PC-3 (cell line): ENCODE measurements at regions not wholly inside any gene's neighbourhood (a gene's known extent, or its start where the extent isn't known, plus 50 kb on each side); places are given as distances from the start of the nearest gene placed in this dataset.

Experiments
- ATAC-seq: fragments of 200-7000 bp; cut with Tn5 transposase; 2 replicates; pipeline ENCODE4 v1.9.1; 2020; ENCODE audit warnings: mild to moderate bottlenecking, moderate library complexity
- BruUV-seq: library from RNA; stranded (reverse); fragments of 400-500 nt; replicated peaks from 2 replicates; lab custom pipeline; 2021; lab: Mats Ljungman, UMichigan
- CTCF ChIA-PET: fragments of 300-600 bp; sonication (Branson Sonifier 250); formaldehyde crosslinking; loops from one replicate; lab custom pipeline; 2022; ENCODE audit warnings: antibody characterized with exemption; lab: Charles Lee
- POLR2A ChIA-PET: fragments of 300-600 bp; sonication (Branson Sonifier 250); formaldehyde crosslinking; loops from one replicate; lab custom pipeline; 2022; ENCODE audit warnings: antibody characterized with exemption; ENCODE audit not compliant: unreplicated experiment; lab: Charles Lee
- DNase-seq: peaks from one replicate; pipeline ENCODE4 v3.0.0-alpha.2; 2015
- H2AFZ ChIP-seq: fragments of 300-600 bp; sonication (generic); 2 replicates; pipeline ENCODE4 v1.6.0; 2016; ENCODE audit warnings: antibody characterized with exemption, low read length
- H3F3A ChIP-seq: fragments of 300-600 bp; sonication (generic); one replicate; pipeline ENCODE4 v1.6.0; 2017; ENCODE audit warnings: antibody characterized with exemption, low read length, control low read depth, mild to moderate bottlenecking; ENCODE audit not compliant: unreplicated experiment
- H3K27ac ChIP-seq: fragments of 300-600 bp; sonication (generic); 2 replicates; pipeline ENCODE4 v1.5.1; 2016; ENCODE audit warnings: mild to moderate bottlenecking, low read length
- H3K27me3 ChIP-seq: fragments of 300-600 bp; sonication (generic); 2 replicates; pipeline ENCODE4 v1.6.1; 2016; ENCODE audit warnings: low read length, mixed read lengths
- H3K36me3 ChIP-seq: fragments of 300-600 bp; sonication (generic); 2 replicates; pipeline ENCODE4 v1.6.1; 2016; ENCODE audit warnings: low read depth, mixed run types, low read length, mixed read lengths
- H3K4me1 ChIP-seq: fragments of 300-600 bp; sonication (generic); 2 replicates; pipeline ENCODE4 v1.5.1; 2016; ENCODE audit warnings: low read length; ENCODE audit not compliant: insufficient read depth
- H3K4me2 ChIP-seq: fragments of 300-600 bp; sonication (generic); 2 replicates; pipeline ENCODE4 v1.6.0; 2016; ENCODE audit warnings: low read length
- H3K4me3 ChIP-seq: fragments of 300-600 bp; sonication (generic); 2 replicates; pipeline ENCODE4 v1.5.1; 2016; ENCODE audit warnings: mild to moderate bottlenecking, low read length, mixed read lengths
- H3K79me2 ChIP-seq: fragments of 300-600 bp; sonication (generic); 2 replicates; pipeline ENCODE4 v1.6.1; 2017; ENCODE audit warnings: low read length, mixed read lengths
- H3K9ac ChIP-seq: fragments of 300-600 bp; sonication (generic); 2 replicates; pipeline ENCODE4 v1.6.0; 2016; ENCODE audit warnings: mild to moderate bottlenecking, low read length
- H3K9me2 ChIP-seq: fragments of 300-600 bp; sonication (generic); replicated peaks from 2 replicates; pipeline ENCODE4 v1.6.1; 2016; ENCODE audit warnings: mixed run types, low read length, mixed read lengths
- H3K9me3 ChIP-seq: fragments of 300-600 bp; sonication (generic); 2 replicates; pipeline ENCODE4 v1.6.1; 2016; ENCODE audit warnings: low read length, mixed read lengths
- H4K20me1 ChIP-seq: fragments of 300-600 bp; sonication (generic); 2 replicates; pipeline ENCODE4 v1.6.1; 2016; ENCODE audit warnings: low read length, mixed read lengths
- EZH2 ChIP-seq: fragments of 300-600 bp; sonication (generic); IDR thresholded peaks from one replicate; pipeline ENCODE4 v1.6.1; 2017; ENCODE audit warnings: antibody characterized with exemption, mild to moderate bottlenecking, low read length; ENCODE audit not compliant: unreplicated experiment
- EZH2phosphoT487 ChIP-seq: fragments of 300-600 bp; sonication (generic); IDR thresholded peaks from 2 replicates; pipeline ENCODE4 v1.6.1; 2018; ENCODE audit warnings: mild to moderate bottlenecking, antibody characterized with exemption, low read length, borderline replicate concordance
- intact Hi-C: fragments of 100-400 bp; cut with micrococcal nuclease; formaldehyde crosslinking; loops from 2 replicates; pipeline ENCODE4 v1.9.0; 2023
- TF ChIP-seq, protein P1 (sequence below): fragments of 300-600 bp; sonication (generic); conservative IDR thresholded peaks from 2 replicates; pipeline ENCODE4 v1.5.1; 2017; ENCODE audit warnings: antibody characterized with exemption, low read depth, mild to moderate bottlenecking, low read length

DNA sequence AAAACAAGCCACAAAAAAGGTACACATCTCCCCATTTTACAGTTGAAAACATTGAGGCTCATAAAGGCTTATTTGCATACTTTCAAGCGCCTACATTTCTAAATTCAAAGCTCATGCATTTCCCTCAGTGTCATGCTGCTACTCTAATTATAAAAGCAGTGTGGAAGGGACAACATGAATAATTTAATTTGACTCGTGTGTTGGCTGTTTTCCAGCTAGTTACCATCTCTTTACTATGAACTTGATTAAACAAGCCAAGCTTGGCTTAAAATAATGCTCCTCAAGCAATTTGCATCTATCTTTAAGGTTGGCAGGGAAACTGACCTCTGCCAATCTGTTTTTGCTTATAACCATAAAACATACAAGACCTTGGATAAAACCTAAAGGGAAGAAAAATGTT lies 252.5 kb upstream of the NEIL3 start:
- Histone ChIP-seq H3K9ac (no peak overlapping the region), H3K4me1 (no peaks in the 10 kb centered on the region), H3K9me2 (no peaks in the 10 kb centered on the region), H3F3A (no peaks in the 10 kb centered on the region), H3K9me3 (no peaks in the 10 kb centered on the region), H3K79me2 (no peaks in the 10 kb centered on the region), H3K4me2 (no peak overlapping the region), H3K27ac (no peak overlapping the region), H2AFZ (no peak overlapping the region), H3K4me3 (no peak overlapping the region), H4K20me1 (no peaks in the 10 kb centered on the region), H3K27me3 (no peaks in the 10 kb centered on the region), H3K36me3 (no peaks in the 10 kb centered on the region)
- BruUV-seq, result no TSS peak
- ChIA-PET POLR2A (interaction anchor here (0.5 to 0.6 kb wide), 2 partner anchors 252 to 268 kb away, joined by 3 to 14 read pairs; partner anchors contain the start of gene NEIL3), CTCF (no interaction called here)
- ATAC-seq (no peak), DNase-seq (no peak)
- no peak for TF ChIP-seq EZH2
- TF ChIP-seq EZH2phosphoT487, result no peak
- TF ChIP-seq, protein P1, sequence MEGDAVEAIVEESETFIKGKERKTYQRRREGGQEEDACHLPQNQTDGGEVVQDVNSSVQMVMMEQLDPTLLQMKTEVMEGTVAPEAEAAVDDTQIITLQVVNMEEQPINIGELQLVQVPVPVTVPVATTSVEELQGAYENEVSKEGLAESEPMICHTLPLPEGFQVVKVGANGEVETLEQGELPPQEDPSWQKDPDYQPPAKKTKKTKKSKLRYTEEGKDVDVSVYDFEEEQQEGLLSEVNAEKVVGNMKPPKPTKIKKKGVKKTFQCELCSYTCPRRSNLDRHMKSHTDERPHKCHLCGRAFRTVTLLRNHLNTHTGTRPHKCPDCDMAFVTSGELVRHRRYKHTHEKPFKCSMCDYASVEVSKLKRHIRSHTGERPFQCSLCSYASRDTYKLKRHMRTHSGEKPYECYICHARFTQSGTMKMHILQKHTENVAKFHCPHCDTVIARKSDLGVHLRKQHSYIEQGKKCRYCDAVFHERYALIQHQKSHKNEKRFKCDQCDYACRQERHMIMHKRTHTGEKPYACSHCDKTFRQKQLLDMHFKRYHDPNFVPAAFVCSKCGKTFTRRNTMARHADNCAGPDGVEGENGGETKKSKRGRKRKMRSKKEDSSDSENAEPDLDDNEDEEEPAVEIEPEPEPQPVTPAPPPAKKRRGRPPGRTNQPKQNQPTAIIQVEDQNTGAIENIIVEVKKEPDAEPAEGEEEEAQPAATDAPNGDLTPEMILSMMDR, result no peak
- intact Hi-C loops, result no loop called here

DNA sequence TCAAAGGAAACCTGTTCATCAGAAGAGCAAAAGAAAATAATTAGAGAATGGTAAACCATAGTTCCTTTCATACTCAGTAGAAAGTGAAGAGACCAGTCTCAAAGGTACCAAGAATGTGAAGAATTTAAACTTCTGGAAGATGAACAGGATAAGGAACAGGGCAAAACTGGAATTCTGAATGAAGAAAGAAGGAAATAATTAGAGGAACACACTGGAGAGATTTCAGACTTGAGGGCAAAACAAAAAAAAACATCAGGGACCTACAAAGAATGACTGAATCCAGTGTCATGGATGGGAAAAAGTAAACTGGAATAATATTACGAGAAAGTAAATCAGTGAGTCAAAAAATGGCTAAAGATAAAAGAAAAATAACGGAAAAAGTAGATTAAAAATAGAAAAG lies 245.6 kb upstream of the NEIL3 start:
- no peak overlapping the region for H3K27ac ChIP-seq
- H3K9me2 ChIP-seq, result no peaks in the 10 kb centered on the region

DNA sequence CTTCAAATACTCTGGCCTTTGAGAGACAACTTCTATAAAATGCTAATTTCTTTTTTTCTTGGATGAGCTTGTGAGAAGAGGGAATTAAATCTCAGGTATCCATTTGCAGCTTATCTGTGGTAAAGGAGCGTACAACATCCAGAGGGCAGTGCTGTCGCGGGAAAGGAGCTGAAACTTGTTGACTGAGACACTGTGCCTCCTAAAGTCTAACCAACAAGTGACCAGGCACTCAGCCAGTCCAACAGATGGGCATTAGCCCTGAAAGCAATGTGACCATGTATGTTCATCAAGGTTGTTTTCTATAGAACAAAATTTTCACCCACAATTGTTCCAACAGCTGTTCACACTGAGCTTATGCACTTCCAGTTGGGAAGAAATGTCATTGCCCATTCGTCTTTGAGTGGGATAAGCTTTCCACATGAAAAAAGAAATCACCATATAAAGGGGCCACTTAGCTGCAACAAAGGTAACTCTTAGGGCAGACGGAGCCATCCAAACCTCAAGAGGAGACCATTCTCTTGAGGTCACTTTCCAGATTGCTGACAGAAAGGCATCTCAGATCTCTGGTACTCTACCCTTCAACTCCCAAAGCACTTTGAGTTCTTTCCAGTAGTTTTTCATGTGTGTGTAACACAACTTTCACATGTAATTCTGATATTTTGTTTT lies 244.8 kb upstream of the NEIL3 start:
- TF ChIP-seq EZH2phosphoT487 (no peak), EZH2 (no peak)
- TF ChIP-seq, protein P1, result no peak
- H3K79me2 ChIP-seq, result no peaks in the 10 kb centered on the region
- no peaks in the 10 kb centered on the region for H4K20me1 ChIP-seq
- intact Hi-C loops, result no loop called here
- H3K4me2 ChIP-seq, result no peak overlapping the region
- no peak for ATAC-seq
- no peak overlapping the region for H2AFZ ChIP-seq
- no peaks in the 10 kb centered on the region for H3K9me3 ChIP-seq
- no TSS peak for BruUV-seq
- no peaks in the 10 kb centered on the region for H3K27me3 ChIP-seq
- no peaks in the 10 kb centered on the region for H3K9me2 ChIP-seq
- ChIA-PET CTCF (no interaction called here), POLR2A (no interaction called here)
- no peak for DNase-seq
- H3K36me3 ChIP-seq, result no peaks in the 10 kb centered on the region
- no peak overlapping the region for H3K4me3 ChIP-seq
- no peak overlapping the region for H3K27ac ChIP-seq
- H3K9ac ChIP-seq, result no peak overlapping the region
- H3K4me1 ChIP-seq, result no peaks in the 10 kb centered on the region
- H3F3A ChIP-seq, result no peaks in the 10 kb centered on the region

More for the DNA sequence above, 245.6 kb upstream of the NEIL3 start:
- H3K4me3 ChIP-seq, result no peak overlapping the region
- ChIA-PET CTCF (no interaction called here), POLR2A (no interaction called here)
- DNase-seq (no peak), ATAC-seq (no peak)
- BruUV-seq, result no TSS peak
- H3F3A ChIP-seq, result no peaks in the 10 kb centered on the region
- no peaks in the 10 kb centered on the region for H3K9me3 ChIP-seq
- no peaks in the 10 kb centered on the region for H3K27me3 ChIP-seq
- no peaks in the 10 kb centered on the region for H3K4me1 ChIP-seq
- no peak for TF ChIP-seq EZH2
- TF ChIP-seq, protein P1, result no peak
- no peak for TF ChIP-seq EZH2phosphoT487
- no peak overlapping the region for H3K9ac ChIP-seq
- intact Hi-C loops, result no loop called here
- no peak overlapping the region for H2AFZ ChIP-seq
- H3K79me2 ChIP-seq, result no peaks in the 10 kb centered on the region
- H3K4me2 ChIP-seq, result no peak overlapping the region
- no peaks in the 10 kb centered on the region for H3K36me3 ChIP-seq
- H4K20me1 ChIP-seq, result no peaks in the 10 kb centered on the region
